ENCODE measurements at regions not wholly inside any gene's neighbourhood (a gene's known extent, or its start where the extent isn't known, plus 50 kb on each side); places are given as distances from the start of the nearest gene placed in this dataset.

DNA sequence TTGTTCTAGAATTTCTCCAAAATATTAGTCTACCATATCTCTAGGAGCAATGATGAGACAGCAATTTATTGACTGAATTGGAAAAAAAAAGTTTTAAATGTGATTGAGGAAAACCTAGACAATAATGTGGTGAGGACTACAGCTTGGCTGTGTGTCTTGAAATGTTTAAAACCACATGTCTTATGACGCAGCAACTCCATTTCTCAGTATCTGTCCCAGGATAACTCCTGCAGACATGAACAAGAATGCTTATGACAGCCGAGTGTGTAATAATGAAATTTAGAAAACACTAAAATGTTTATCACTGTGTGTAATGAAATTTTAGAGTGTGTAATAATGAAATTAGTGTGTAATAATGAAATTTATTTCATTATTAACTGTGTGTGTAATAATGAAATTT, 254.1 kb upstream of the DAPK1 start:
- no peak for DNase-seq (ENCODE audit: low read depth in 2 of 2)

DNA sequence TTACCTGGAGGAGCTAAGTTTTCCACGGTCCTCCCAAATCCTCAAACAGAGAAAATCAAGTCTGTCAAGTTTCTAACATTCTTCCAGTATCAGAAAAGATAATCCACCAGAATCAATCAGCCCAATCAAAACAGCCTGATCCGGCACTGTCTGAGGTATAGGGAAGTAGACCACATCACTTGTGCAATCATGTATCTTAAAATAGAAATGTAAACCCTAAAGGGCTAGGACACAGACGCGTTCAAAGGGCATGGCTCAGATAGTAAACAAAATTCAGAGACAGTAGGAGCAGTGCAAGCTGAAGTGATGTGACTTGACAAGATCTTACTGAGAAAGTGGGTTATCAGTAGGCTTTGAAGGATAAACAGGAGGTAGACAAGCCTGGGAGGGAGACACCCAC, 252.4 kb upstream of the DAPK1 start:
- no peak for DNase-seq (ENCODE audit: low read depth in 2 of 2)

DNA sequence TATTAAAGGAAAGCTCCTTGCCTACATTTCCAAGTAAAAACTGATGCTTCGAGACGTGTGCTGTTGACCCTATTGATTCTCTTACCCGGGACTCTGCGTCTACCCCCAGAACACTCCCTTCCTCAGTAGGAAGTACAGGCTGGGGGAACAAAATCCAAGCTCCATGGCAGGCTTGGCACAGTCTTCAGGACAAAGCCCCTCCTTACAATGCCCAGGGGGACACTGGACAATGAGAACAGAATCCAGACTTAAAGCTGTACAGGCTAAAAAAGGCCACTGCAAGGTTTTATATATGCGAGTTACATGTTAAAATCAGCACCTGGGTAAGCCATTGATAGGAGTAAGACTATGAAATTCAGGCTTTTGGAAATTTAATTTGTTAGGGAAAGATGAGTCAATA, 250.6 kb upstream of the DAPK1 start:
- DNase-seq (ENCODE audit: low read depth in 2 of 2): no peak

DNA sequence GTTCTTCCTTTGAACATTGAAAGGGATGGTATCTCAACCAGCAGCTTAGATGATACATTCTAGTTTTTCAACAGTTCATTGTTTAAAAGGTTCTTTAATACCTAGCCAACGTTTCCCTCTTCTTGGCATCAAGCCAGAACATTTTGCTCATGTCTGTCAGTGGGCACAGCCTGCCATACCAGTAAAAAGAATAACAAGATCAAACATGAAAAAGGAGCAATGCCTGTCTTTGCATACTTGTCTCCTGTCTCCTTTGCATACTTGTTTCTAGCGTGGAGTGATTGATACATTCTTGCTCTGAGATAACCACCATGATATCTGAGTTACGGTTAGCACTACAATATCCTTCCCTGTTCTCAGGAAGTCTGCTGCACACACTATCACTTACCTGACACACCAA, 248.6 kb upstream of the DAPK1 start:
- DNase-seq (ENCODE audit: low read depth in 2 of 2): peak in 1 of 2 donors; percentile 27

DNA sequence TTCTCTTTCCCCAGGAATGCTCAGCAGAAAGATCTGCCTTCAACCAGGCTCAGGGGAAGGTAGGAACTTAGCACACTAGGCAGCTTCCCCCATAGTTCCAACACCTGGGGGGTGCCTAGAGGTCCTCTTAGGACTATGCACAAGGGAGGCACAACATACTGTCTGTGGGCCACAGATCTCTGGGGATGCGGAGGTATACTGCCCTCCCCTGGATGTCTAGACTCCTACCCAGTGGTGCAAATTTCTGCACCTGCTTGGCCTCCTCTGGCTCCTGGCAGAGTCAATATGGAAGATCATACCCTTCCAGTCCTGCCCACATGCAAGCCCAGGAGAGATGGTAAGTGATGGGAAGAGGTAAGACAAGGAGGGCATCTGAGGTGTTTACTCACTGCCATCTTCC, 247.5 kb upstream of the DAPK1 start:
- peak in 1 of 2 donors; percentile 29 for DNase-seq (ENCODE audit: low read depth in 2 of 2)

DNA sequence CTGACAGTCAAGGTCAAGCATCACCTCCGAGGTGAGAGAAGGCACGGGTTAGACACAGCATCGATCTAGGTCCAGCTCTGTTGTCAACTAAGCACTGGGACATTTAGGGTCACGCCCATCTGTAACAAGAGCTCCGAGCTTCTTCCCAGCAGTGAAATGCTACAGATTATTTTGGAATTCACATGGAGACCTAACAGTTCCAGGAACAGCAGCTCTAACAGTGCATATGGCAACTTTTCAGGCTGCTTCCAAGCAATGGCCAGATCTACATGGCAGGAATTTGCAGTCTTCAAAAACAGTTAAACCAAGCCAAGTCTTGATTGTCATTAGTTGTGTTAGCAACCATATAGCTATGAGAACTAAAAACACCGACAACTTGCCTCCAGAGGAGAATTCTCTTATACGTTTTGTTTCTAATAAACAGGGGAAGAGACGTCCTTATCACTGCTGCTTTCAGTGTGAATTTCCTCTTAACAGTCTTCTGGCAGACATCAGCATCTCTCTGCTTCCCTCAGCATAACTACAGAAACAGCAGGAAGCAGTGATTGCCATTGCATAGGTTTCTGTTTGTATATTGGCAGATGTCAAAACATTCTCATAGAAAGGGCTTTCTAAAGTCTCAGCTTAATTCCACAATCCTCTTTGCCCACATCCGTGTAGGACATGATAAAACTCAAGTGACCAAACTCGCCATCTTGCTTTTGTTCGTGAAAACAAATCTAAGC, 242.1 kb upstream of the DAPK1 start:
- no peak for DNase-seq (ENCODE audit: low read depth in 2 of 2)

DNA sequence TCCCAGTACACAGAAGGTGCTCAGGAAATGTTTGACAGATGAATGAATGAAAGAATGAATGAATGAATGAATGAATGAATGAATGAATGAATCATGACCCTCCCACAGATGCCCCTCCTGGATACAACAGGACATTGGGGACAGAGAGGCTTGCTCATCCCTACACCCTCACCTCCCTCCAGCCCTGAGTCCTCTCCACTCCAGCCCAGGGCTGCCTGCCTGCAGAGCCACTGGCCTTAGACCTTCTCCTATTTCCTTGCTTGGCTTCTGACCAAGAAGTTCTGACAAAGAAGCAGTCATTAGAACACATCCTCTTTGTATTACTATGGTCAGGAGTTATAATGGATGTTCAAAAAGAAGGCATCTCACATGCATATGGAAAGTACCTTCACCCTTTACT, 240.7 kb upstream of the DAPK1 start:
- DNase-seq (ENCODE audit: low read depth in 2 of 2): no peak

DNA sequence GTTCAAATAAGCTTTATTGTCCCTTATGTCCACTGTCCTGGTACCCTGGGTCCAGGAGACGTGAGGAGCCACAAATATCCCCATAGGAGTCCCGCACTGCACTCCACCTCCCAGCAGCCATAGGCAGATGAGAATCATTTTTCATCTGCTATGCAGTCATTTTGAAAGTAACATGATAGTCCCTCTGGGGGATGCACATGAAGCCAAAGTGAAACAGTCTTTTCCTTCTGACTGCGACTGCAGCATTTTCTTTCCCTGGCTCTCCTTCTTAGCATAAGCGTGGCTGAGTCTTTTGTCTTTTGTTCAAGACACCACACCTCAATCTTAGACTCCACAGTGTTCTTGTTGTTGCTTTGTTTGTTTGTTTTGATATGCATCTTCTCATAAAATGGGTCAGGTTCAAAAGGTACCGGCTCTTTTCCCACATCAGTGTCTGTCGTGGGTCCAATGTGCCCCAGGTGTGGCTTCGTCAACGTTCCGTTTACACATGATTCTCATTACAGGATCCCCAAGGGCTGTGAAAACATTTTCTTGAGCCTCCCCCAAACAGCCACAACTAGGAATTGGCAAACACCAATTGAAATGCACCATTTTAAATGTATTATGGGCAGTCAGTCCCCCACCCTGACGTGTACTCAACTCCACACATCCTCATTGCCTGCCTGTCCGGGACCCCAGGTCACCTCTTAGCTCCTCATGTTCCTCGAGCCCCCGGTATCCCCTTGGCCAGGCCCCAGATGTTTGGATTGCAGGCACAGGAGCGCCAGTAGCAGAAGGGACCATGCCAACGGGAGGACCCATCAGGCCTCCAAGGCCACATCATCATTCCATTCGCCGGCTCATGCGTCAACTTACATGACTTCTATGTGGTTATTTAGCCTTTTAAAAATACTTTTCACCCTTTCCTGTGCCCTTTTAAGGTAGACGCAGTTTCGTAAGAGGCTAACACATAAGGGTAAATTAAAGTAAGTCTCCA, 237.8 kb upstream of the DAPK1 start:
- DNase-seq (ENCODE audit: low read depth in 2 of 2): no peak

DNA sequence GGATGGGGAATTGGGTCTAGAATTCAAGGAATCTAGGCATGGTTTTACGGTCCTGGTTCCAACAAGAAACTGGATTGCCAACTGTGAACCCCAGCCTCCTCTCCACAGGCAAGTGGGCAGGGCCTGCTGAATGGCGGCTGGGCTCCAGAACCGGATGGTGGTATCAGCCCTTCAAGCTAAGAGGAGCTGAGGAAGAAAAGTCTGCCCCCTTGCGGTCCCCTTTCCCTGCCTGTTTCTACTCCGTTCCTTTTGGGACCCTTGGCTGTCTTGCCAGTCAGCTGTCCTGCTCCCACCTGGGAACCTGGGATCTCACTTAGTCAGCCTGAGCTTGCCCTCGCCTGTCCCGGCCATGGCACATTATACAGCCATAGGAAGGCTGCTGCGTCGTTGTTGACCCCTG, 234.4 kb upstream of the DAPK1 start:
- DNase-seq (ENCODE audit: low read depth in 2 of 2): no peak

DNA sequence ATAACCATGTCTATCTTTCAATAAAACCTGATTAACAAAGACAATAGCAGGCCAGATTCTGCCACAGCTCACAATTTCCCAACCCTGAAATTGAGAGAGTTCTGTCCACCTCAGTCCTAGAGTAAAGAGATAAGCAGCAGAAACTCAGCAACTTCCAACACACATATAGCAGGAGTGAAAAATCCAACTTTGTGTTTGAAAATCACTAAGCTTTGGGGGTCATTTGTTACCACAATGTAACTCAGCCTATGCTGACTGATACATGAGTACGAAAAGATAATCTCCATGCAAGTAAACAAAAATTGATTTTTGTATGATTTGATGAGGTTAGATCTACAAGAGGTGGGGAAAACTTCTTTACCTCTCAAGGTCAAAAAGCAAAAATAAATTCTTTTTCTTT, 231.0 kb upstream of the DAPK1 start:
- no peak for DNase-seq (ENCODE audit: low read depth in 2 of 2)

DNA sequence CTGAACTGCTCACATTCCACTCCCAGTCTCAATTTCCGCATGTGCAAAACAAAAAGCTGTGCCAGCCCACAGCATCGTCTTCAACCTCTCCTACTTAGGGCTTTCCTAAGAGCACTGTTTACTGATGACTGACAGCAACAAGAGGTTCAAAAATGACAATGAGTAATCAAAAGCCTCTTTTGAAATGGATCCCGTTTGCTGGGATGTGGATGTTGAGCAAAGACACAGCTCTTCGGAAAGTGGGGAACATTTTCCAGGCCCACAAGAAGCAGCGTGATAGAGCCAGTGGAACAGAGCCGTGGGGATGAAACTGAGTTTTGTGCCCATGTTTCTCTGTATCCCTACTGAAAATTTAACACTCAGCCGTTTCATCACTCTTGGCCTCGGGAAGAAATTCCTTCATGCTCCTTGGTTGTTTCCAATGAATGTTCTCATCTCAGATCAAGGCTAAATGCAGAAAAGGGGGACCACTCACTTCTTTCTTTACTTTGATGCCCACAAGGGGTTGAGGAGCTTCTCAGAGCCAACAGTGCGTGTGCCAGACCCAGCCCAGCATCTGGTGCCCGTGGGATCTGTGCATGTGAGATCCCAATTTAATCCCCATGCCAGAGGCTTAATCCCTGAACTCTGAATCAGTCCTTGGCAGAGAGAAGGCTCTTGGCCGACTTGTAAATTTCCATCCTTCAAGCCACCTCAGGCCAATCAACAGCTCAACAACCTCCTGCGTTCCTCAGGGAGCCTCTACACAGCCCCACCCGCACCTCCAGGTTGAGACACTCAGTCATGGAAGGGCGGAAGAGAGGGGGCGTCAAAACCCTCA, 230.2 kb upstream of the DAPK1 start:
- DNase-seq (ENCODE audit: low read depth in 2 of 2): no peak

DNA sequence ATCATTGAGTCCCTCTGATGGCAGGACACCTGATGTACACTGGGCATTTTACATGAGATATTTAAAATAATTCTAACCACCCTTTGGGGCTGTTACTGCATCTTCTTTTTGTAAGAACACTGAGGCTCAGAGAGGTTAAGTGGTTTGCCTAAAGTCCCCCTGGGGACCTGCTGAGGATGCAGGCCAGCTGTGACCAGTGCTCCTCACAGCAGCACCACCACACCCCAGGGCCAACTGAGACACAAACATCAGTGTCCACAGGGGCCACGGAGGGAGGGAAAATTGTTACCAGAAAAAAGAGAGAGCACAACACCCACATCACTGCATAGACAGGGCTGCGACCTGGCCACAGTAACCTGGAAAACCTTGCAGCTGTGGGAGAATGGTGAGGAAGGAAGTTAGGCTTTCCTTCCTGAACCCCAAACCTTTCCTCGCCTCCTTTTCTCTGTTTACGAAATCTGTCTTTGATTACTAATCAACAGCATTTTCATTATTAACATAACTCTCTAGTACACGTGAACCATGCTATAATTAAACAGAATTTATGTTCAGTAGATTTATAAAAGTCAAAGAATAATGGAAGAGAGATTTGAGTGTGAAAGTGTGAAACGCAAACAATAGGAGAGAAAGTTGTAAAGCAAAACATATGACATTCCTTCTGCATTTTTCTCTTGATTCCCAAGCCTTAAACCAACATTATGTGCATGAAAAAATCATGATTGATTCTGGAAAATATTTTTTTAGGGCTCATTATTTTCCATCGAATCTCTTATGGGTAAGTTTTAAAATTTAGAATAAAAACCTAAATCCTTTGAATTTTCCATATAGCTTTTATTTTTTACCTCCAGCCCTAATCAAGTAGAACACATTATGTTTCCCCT, 228.1 kb upstream of the DAPK1 start:
- DNase-seq (ENCODE audit: low read depth in 2 of 2): peak in 1 of 2 donors; percentile 73

DNA sequence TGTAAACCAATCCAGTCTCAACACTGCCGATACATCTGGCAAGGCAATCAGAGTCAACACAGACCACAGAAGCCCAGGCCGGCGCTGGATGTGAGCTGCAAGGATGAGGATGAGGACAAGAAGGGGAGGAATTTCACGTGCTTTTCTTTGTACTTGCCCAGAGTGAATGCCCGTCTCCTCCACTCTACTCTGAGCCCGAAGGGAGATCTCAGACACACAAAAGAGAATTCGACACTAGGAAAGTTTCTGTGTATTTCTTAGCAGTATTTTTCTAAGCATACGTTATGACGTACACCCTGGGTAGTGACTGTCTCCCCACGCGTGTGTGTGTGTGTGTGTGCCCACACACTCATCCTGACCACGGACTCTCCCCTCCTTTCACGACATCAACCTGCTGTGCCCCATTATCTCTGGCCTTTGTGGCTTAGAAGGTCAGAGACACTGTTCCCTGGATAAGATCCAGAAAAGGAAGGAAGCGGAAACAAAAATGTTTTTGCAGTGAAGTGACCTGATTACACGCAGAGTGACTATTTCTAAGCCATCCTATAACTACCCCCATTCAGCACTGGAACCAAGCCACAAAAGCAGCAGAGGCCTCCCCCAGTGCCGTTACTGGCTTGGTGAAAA, 227.3 kb upstream of the DAPK1 start:
- peak; percentile 2 to 97 for DNase-seq (ENCODE audit: low read depth in 2 of 2)

DNA sequence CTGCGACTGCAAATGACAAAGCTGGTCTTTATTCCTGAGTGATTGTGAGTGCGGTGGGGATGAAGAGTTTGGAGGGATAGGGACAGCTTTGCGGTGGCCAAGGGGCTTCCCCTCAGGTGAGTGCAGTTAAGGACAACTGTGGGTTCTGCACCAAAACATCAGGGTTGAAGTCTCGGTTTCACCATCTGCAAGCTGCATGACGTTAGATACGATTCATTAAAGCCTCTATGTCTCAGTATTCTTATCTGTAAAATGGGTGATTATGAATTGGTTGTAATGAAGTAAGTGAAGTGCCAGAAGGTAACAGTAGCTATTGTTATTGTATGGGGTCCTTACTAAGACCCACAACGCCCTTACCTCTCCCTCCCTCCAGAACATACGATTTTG, 226.8 kb upstream of the DAPK1 start:
- DNase-seq (ENCODE audit: low read depth in 2 of 2): no peak

DNA sequence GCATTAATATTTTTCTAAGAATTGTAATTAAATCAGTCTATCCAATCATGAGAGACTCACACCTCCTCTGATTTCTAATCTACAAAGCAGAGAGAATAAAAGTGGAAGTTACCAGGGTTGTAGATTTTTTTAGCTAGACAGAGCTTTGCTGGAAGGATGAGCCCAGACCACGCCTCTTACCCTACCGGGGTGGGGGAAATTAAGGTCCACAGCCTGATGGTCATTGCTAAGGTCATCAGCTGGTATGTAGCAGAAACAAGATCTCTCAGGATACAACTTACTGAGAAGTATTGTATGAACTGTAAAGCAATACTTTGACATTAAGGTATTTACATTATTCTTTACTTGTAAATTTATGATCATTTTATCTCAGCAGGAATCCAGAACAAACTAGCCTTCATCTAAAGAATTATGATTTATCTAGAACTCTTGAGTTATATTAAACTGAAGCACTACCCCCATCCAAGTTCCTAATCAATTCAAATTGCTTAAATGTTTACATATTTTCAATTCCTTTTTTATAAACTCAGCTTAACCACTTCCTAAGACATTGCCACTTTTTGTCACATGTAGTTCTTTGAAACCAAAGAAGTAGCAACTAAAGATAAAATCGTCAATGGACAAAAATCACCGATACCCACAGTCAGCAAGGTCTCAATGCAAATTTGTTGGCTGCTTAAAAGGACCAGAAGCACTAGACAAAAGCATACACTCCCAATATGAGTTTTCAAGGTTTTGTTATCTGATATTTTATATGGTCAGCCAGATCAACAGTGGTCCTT, 225.8 kb upstream of the DAPK1 start:
- no peak for DNase-seq (ENCODE audit: low read depth in 2 of 2)

DNA sequence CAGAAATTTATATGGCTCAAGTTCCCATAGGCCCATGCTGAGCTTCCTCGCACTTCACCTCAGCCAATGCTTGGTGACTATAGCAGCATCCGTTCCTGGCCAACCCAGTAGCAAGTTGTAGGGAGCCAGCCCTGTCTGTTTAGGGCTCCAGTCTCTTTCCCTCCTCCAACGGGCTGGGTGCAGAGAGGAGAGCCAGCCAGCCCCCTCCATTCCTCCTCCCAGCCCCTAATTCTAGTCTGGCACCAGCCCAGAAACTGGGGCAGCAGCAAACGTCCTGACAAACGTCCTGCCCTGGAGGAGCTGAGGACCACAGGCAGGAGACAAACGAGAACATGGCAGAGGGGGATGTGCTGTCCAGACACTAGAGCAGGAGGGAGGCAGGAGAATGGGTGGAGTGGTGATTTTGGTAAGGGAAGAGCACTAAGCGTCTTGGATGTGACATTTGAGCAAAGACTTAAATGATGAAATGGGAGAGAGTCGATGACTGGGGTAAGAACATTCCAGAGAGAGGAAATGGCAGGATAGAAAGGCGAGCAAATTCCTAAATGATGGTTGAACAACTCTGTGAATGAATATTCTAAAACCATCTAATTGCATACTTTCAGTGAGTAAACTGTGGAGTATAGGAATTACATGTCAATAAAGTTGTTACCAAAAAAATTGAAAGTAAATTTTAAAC, 222.5 kb upstream of the DAPK1 start:
- no peak for DNase-seq (ENCODE audit: low read depth in 2 of 2)

DNA sequence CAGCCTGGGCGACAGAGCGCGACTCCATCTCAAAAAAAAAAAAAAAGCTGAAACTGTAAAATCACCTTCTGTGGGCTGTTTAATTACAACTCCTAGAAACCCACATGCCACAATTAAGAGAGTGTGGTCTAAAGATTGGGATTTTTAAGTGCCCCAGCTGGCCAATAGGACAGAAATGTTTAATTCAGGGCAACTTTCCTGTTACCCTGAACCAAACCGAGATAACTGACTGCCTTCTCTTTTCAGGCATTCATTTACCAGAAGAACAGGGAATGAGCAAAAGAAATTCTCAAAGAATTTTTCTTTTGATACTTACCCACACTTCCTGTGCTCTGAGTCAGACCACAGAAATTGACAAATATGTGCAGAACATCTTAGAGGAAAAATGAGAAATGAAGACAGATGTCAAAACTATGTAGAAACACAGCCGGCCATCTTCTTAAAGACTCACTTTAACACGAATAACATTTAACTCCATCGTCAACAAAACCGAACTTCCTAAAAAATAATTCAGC, 221.3 kb upstream of the DAPK1 start:
- DNase-seq (ENCODE audit: low read depth in 2 of 2): no peak

DNA sequence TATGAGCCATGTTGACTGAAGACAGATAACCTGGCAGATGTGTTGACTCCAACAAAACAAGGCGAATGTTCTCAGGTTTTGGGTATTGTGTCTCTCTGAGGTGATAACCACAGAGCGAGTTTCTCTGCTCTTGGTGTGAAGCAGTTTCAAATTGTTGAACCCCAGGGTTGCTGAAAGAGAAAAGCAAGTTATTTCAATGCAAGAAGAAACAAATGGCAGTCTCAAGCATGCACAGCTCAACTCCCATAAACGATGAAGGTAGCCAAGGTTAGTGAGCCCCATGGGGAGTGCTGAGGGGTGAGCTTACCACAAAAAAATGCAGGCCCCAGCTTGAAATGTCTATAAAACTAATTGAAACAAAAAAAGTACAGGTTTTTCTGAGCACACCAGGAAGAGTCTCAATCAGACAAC, 220.8 kb upstream of the DAPK1 start:
- no peak for DNase-seq (ENCODE audit: low read depth in 2 of 2)

DNA sequence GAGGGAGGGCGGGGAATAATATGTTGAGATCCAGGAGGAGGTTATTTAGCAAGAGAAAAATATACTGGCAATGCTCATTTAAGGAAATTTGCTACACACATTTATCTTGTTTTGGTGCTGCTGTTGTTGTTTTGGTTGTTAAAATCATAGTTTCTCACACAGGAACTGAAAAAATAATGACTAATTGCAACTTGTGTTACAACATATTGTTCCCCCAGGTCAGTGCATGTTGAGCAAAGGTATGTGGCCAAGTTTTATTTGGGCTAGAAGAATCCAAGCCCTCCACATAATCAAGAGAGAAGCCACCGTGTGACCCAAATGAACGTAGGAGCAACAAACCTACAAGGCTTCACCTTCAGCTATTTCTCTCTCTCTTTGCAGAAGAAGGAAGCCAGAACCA, 220.3 kb upstream of the DAPK1 start:
- DNase-seq (ENCODE audit: low read depth in 2 of 2): no peak

Data from lung microvascular endothelial cell (primary cell).